Astrocyte (in vitro differentiated cells and primary cell): ENCODE measurements at regions not wholly inside any gene's neighbourhood (a gene's known extent, or its start where the extent isn't known, plus 50 kb on each side); places are given as distances from the start of the nearest gene placed in this dataset.

Source experiments
- CTCF ChIP-seq: IDR thresholded peaks from 2 replicates; pipeline ENCODE4 v1.5.1; 2011; ENCODE audit warnings: low read depth, mild to moderate bottlenecking, inconsistent platforms, low read length, moderate library complexity; ENCODE audit not compliant: insufficient read depth
- EZH2 ChIP-seq: IDR thresholded peaks from 2 replicates; pipeline ENCODE4 v1.6.1; 2012; ENCODE audit warnings: mild to moderate bottlenecking, low read length, inconsistent platforms; ENCODE audit not compliant: insufficient read depth

- TF ChIP-seq EZH2 (no peak), CTCF (no peak)
Measured at GRCh38 chr15:69685512-69686452, 233.2 kb downstream of the RPLP1 start.
